ENCODE measurements at regions not wholly inside any gene's neighbourhood (a gene's known extent, or its start where the extent isn't known, plus 50 kb on each side); places are given as distances from the start of the nearest gene placed in this dataset.

GRCh38 chr14:22485649-22486048, 103.4 kb downstream of the DAD1 start:
- Histone ChIP-seq H3K79me2 (ENCODE audit: insufficient read depth, low read length) (no peaks in the 10 kb centered on the region), H3K4me2 (ENCODE audit: insufficient read depth, low read length) (no peak overlapping the region), H3K36me3 (ENCODE audit: insufficient read depth, low read length) (no peaks in the 10 kb centered on the region), H3K27me3 (ENCODE audit: insufficient read depth, low read length) (peaks cover 88% of the 10 kb centered on the region), H3K27ac (ENCODE audit: low read depth, low read length) (no peak overlapping the region), H2AFZ (ENCODE audit: low read length) (no peak overlapping the region), H3K4me3 (ENCODE audit: insufficient read depth, low read length) (no peak overlapping the region), H4K20me1 (ENCODE audit: insufficient read depth, low read length) (no peaks in the 10 kb centered on the region), H3K4me1 (ENCODE audit: insufficient read depth, low read length) (peaks cover 13% of the 10 kb centered on the region), H3K9me3 (ENCODE audit: low read depth, low read length) (no peaks in the 10 kb centered on the region)
- no peak for TF ChIP-seq CTCF (IDR thresholded peaks at IDR 0.05; ENCODE audit: extremely low read depth, low read depth, low read length)
- no peak for DNase-seq (ENCODE audit: insufficient read length, low spot score, missing footprints)

GRCh38 chr14:22485178-22485577, 103.8 kb downstream of the DAD1 start:
- Histone ChIP-seq H3K9me3 (ENCODE audit: low read depth, low read length) (no peaks in the 10 kb centered on the region), H3K27me3 (ENCODE audit: insufficient read depth, low read length) (peaks cover 89% of the 10 kb centered on the region), H3K79me2 (ENCODE audit: insufficient read depth, low read length) (no peaks in the 10 kb centered on the region), H3K4me2 (ENCODE audit: insufficient read depth, low read length) (no peak overlapping the region), H3K27ac (ENCODE audit: low read depth, low read length) (no peak overlapping the region), H3K36me3 (ENCODE audit: insufficient read depth, low read length) (no peaks in the 10 kb centered on the region), H3K4me3 (ENCODE audit: insufficient read depth, low read length) (no peak overlapping the region), H4K20me1 (ENCODE audit: insufficient read depth, low read length) (no peaks in the 10 kb centered on the region), H3K4me1 (ENCODE audit: insufficient read depth, low read length) (peaks cover 13% of the 10 kb centered on the region), H2AFZ (ENCODE audit: low read length) (no peak overlapping the region)
- DNase-seq (ENCODE audit: insufficient read length, low spot score, missing footprints): no peak
- TF ChIP-seq CTCF (IDR thresholded peaks at IDR 0.05; ENCODE audit: extremely low read depth, low read depth, low read length): no peak

GRCh38 chr14:22484632-22485031, 104.4 kb downstream of the DAD1 start:
- H3K27me3 ChIP-seq (ENCODE audit: insufficient read depth, low read length): peaks cover 89% of the 10 kb centered on the region
- no peak for DNase-seq (ENCODE audit: insufficient read length, low spot score, missing footprints)
- no peaks in the 10 kb centered on the region for H4K20me1 ChIP-seq (ENCODE audit: insufficient read depth, low read length)
- H3K4me1 ChIP-seq (ENCODE audit: insufficient read depth, low read length): peaks cover 13% of the 10 kb centered on the region
- no peaks in the 10 kb centered on the region for H3K36me3 ChIP-seq (ENCODE audit: insufficient read depth, low read length)
- no peaks in the 10 kb centered on the region for H3K79me2 ChIP-seq (ENCODE audit: insufficient read depth, low read length)
- H3K4me2 ChIP-seq (ENCODE audit: insufficient read depth, low read length): no peak overlapping the region
- H3K9me3 ChIP-seq (ENCODE audit: low read depth, low read length): no peaks in the 10 kb centered on the region
- no peak overlapping the region for H3K4me3 ChIP-seq (ENCODE audit: insufficient read depth, low read length)
- H2AFZ ChIP-seq (ENCODE audit: low read length): no peak overlapping the region
- H3K27ac ChIP-seq (ENCODE audit: low read depth, low read length): no peak overlapping the region
- no peak for TF ChIP-seq CTCF (IDR thresholded peaks at IDR 0.05; ENCODE audit: extremely low read depth, low read depth, low read length)

- Histone ChIP-seq H3K27ac (ENCODE audit: low read depth, low read length) (no peak overlapping the region), H3K27me3 (ENCODE audit: insufficient read depth, low read length) (peaks cover 84% of the 10 kb centered on the region), H3K4me2 (ENCODE audit: insufficient read depth, low read length) (no peak overlapping the region), H2AFZ (ENCODE audit: low read length) (no peak overlapping the region), H3K79me2 (ENCODE audit: insufficient read depth, low read length) (no peaks in the 10 kb centered on the region), H4K20me1 (ENCODE audit: insufficient read depth, low read length) (no peaks in the 10 kb centered on the region), H3K4me1 (ENCODE audit: insufficient read depth, low read length) (peaks cover 13% of the 10 kb centered on the region), H3K36me3 (ENCODE audit: insufficient read depth, low read length) (no peaks in the 10 kb centered on the region), H3K9me3 (ENCODE audit: low read depth, low read length) (no peaks in the 10 kb centered on the region), H3K4me3 (ENCODE audit: insufficient read depth, low read length) (no peak overlapping the region)
- no peak for TF ChIP-seq CTCF (IDR thresholded peaks at IDR 0.05; ENCODE audit: extremely low read depth, low read depth, low read length)
- DNase-seq (ENCODE audit: insufficient read length, low spot score, missing footprints): no peak
Measured at GRCh38 chr14:22483863-22484593, 105.0 kb downstream of the DAD1 start.

Measured in osteoblast (primary cell).